Forelimb muscle (tissue), 1 donor: ENCODE measurements at regions not wholly inside any gene's neighbourhood (a gene's known extent, or its start where the extent isn't known, plus 50 kb on each side); places are given as distances from the start of the nearest gene placed in this dataset.

ENCODE experiments used
- DNase-seq: peaks from one replicate; pipeline ENCODE4 v3.0.0-alpha.2; 2013; ENCODE audit warnings: low read depth

DNA sequence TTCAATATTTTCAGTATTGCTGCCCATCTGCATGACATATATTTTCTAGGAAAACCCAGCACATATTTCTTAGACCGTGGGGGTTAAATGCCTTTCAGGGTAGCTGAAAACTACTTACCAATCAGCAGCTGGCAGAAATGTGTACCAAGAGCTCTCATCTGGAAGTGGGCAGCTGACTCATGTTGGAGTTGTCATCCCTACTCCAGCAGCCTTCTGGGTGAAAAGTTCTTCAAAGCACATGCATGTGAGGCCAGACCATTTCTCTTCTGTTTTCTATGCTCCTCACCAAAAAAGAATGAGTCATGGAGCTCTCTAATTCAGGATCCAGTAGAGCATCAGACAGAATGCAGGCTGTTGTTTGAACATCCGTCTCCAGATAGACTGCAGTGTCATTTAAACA is 135.5 kb downstream of the PAX1 start:
- no peak for DNase-seq

DNA sequence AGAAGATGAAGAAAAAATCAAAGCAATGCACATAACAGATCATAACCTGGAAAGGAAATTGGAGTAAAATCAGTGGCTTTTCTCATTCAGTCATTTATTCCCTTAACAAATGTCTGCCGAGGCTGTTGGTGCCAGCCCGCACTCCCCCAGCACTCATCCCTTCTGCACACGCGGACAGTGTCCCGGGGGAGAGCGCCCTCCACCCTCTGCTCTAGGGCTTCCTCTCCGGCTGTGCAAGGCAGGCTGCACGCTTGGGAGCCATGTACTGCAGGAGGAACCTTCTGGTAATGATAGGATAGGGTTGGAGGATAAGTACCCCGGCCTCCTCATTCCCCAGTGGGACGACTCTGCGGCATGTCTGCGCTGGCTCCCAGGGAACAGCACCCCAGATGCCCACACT is 134.5 kb downstream of the PAX1 start:
- no peak for DNase-seq

DNA sequence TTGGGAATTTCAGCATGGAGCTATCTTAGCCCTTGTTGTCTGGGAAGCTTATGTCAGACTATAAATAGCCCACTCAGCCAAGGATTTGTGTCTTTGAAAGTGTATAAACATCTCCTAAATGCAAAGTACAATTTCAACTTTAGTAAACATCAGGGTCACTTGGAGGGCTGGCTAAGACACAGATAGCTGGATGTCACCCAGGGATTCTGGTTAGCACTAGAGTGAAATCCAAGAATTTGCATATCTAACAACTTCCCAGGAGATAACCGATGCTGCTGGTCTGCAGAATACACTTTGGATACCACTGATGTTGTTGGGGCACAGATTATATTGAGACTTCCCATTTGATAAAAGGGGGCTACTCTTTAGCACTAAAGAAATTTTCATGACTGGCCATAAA is 130.9 kb downstream of the PAX1 start:
- no peak for DNase-seq

DNA sequence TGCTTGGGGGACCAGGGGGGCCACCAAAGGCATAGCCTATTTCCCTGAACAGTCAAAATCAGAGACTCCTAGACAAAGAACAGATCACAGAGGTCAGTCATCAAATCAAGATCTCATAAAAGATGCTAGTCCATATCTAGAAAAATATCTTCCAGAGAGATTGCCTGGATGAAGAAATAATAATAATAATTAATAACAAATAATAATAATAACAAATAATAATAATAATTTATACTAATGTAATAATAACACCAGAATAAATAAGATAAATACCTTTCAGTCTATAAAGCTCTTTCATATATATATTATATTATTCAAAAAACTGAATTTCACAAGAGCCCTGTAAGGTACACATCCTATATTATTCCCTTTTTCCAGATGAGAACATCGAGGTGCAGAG is 129.6 kb downstream of the PAX1 start:
- DNase-seq: no peak

DNA sequence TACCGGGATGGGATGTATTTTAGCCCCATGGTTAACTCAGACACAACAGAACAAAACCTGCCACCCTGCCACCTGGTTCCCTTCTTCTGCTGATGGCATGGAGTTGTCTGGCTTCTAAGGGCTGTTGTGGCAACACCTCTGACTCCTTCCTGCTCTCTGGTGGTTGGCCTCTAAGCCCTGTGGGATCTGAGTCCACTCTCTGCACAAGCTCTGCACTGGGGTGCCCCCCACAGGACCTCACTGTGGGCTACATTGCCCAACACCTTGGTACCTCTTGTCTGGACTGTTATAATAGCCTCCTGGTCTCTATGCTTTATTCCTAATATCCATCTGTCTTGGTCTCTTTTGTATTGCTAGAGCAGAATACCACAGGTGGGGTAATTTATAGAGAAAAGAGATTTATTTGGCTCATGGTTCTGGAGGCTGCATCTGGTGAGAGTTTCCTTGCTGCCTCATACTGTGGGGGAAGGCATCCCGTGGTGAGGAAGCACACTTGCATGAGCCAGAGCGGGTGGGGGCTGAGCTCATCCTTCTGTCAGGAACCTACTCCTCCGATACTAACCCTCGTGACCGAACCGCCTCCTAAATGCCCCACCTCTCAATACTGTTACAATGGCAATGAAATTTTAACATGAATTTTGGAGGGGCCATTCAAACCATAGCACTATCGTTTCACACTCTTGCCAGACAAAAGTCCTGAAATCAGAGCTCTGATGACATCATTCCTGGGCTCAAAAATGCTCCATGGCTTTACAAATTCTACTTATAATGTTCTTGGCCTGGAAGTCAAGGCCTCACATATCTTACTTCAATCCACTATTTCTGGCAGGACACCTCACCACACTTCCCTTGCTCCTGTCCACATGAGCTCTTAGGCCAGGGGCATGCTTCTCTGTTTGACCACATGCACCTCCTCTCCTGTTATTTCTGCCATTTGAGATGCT is 127.2 kb downstream of the PAX1 start:
- peak; percentile 66 for DNase-seq

DNA sequence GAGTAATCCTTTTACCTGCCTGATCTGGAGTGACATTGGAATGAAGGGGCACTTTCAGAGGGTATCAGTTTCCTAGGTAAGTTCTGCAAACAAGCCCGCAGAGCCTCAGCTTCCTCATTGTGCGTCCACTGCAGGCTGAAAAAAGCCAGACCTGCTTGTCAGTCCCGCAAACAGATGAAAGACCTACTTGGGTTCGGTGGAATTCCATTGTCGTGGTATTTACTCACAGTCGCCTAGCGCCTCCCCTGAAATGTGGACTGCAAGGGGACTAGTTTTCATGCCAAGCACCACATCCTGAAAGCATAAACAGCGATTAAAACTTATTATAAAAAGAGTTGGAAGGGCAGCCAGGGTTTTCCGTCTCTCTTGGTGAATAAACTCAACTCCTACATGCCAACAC is 121.5 kb downstream of the PAX1 start:
- no peak for DNase-seq

DNA sequence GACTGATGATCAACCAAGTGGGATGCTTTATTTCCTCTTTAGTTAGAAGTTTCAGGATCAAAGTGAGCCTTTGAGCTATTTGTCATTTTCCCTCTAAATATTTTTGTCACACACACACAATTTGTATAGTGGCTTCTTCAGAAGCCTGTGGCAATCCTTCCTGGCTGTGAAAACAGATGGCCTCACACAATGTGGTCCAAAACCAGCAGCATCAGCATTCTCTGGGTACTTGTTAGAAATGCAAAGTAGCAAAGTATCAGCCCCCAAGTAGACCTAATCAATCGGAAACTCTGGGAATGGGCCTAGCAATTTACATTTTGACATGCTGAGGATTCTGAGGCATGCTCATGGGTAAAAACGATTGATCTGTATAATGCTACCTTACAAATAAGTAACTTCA is 115.9 kb downstream of the PAX1 start:
- no peak for DNase-seq

DNA sequence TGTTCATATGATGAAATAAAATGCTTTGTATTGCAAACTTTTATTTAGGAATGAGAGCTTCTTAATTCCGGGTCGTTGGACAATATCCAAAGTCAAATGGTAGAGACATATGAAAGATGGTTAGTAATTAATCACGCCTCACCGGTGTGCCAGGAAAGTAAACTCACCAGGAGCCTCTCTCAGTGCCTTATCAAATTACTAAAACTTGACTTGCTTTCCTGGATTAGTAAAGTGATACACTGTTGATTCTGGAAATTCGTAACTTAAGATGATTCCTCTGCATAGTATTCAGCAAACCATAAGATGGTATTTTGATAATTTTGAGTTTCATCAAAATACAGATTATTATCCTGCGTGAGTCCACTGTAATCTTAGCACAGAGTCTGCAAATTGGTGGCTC is 115.2 kb downstream of the PAX1 start:
- no peak for DNase-seq

DNA sequence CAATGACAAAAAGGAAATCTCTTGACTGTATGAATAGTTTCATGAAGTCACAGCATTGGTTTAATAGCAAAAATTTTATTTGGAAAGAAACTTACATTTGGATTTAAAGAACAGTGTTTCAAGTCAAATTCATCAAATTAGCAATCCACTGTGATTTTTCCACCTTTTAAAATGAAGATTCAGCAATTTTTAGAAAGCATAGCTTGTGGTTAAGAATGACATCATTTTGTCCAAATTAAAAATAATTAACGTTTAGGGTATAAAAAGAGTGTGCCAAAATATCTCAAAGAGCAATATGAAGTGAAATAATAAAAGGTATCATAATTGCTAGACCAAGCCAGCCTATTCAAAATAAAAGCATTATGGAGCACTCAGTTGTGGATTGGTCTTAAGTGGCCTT is 114.6 kb downstream of the PAX1 start:
- no peak for DNase-seq

DNA sequence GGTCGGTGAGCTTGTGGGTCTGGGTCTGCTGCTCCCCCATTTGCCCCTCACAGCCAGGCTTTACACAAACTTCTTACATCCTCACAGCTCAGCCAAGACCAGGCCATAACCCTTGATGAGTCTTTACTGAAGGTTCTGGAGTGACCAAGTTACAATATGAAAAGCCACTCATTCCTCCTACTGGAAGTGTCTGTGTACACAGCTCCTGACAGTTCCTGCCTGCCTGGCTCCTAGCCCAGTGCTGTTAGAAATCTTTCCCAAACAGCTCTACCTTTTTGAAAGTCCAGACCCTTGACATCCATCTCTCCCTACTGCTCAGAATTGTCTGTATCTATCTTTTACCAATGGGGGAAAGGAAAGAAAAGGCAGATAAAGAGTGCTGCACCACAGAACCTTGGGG is 106.9 kb downstream of the PAX1 start:
- no peak for DNase-seq

DNA sequence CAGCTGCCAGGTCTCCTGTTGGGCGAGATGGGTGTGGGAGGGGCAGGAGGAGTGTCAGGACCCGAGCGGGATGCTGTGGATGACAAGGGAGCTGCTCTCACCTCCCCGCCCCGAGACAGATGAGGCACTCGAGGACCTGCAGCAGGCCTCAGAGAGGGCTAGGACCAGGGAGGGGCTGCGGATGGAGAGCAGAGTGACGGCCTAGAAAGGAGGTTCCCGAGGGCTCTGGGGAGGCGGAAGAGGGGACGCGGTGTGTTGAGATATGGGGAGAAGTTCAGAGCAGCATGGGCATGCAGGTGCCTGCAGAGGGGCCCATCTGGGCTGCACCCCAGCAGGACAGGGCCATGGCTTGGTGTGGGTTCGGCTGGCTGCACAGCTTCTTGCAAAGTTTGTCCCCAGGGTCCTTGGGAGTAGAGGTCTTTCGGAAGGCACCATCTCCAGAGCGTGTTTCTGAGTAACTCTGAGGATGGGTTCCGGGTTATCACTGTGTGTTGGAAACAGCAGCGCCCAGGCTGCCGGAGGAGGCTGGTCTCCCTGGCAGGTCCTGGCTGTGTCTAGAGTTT is 104.6 kb downstream of the PAX1 start:
- DNase-seq: no peak

DNA sequence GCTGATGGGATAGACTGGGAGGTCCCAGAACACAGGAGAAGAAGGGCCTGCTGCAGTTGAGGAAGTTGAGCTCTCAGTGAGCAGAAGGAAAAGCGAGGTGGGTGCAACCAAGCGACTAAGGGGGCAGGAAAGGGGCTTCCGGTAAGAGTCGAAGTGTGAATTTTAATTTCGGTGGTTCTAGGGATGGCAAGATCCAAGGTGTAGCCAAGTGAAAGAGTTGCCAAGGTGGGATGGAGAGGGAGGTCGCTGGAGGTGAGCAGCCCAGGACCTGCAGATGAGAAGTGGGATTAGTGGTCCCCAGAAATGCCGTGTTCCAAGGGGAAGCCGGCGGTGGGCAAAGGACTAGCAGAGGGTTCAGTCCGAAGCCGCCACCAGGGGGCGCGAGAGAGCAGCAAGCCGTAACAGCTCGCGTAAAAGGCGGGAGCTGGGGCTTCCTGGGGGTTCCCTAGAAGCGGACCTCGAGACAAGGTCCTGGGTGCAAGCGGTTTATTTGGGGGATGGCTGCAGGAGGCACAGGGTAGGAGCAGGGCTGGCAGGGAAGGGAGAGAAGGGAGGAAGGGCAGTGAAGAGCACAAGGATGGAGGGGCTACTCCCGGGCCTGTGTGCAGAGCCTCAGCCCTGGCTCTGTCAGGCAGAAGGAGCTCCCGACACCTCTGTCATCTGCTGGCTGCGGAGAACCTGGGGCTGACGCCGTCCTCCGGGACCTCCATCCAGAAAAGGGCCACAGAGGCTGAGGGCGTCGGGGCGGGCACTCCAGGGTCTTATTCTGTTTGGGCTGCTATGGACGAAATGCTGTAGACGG is 103.6 kb downstream of the PAX1 start:
- DNase-seq: no peak

DNA sequence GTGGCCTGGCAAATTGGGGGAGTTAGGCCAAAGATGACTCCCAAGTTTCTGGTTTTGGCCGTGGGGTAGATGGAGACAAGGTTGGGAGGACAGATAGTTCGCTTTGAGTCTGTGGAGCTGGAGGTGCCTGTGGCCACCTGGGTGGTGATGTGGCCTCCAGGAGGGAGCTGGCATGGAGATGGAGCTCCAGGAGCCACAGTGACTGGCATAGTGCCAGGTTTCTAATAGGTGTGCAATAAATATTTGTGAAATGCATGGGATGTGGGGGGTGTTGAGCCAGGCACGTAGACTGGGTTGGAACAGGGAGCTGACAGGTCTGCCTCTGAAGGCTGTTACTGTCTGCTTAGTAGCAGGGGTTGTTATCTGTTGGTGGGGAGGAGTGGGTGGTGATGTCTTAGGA is 102.7 kb downstream of the PAX1 start:
- DNase-seq: no peak

DNA sequence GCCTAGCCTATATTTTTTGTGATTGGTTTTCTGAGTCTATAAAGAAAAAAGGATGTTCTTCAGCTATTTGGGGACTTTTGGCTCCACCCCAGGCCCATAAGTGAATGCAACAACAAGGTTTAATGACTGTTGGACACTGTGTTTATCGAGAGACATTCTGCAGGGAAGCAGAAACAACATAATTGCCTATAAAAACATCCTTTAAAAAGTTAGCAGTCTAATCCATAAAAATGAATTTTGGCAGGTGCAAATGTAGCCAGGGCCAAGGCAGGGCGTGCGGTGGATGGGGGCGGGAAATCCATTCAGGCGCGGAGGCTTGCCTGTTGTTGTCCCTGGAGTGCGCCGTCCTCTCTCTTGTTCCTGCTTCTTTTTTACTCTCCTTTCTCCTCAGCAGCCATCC is 99.3 kb downstream of the PAX1 start:
- DNase-seq: peak; percentile 48

DNA sequence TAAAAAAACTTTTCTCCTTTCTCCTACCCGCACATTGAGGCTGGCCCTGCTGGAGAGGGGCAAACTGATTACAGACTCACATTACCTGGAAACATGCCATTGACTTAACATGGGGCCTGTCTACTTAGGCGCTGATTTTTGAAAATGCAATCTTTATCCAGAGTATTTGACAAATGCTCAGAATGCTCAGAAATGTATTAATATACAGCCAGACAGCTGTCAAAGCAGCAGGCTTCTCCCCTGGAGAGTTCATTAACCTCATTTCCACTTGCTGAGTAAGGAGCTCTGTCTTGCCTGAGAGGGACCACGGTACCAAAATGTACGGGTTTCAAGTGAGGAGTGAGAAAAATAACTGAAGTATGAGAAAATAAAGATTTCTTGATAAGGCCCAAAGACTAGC is 95.7 kb downstream of the PAX1 start:
- DNase-seq: no peak

DNA sequence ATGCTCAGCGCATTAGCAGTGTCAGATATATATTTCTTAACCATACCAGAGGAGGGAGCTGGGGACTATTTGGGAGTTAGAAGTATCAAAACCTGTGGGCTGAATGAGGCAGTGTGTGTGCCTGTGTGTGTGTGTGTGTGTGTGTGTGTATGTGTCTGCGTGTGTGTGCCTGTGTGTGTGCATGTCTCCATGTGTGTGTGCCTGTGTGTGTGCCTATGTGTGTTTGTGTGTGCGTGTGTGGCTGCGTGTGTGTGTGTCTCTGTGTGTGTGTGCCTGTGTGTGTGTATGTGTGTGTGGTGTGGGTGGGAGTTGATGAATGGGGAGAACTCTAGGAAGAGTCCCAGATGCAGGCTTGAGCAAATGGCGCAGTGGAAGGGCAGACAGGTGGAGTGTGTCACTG is 92.9 kb downstream of the PAX1 start:
- no peak for DNase-seq

DNA sequence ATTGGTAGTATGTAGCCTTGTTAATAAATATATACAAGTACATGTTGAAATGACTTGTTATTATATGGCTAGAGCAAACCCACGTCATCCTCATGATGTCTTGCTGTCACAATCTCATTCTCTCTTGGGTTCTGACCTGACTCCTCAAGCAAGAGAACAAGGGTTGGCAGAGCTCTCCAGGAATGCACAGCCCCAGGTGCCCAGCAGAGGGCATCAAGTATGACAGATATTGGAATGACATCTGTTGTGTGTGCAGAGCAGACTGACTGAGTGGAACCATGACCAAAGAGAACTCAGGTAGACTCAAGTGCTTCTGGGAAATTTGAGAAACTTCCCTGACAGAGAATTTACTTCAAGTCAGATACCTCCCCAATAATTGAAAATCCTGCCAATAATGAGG is 90.6 kb downstream of the PAX1 start:
- no peak for DNase-seq

DNA sequence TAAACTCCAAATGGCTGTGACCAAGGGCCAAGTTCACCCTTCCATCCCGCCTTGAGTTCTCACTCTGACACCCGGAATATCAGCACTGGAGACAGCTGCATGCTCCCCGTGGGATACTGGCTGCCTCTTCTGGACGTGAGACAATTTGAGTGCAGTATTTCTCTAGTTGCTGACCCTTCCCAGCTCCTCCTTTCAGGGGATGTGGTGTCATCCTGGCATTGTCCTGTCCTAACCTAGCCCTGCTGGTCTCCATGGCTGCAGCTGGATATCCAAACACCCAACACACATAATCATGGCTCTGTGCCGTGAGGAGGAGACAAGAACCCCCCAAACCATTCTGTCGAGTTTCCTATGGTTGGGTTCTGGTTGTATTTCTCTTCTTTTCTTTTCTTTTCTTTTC is 82.6 kb downstream of the PAX1 start:
- no peak for DNase-seq

DNA sequence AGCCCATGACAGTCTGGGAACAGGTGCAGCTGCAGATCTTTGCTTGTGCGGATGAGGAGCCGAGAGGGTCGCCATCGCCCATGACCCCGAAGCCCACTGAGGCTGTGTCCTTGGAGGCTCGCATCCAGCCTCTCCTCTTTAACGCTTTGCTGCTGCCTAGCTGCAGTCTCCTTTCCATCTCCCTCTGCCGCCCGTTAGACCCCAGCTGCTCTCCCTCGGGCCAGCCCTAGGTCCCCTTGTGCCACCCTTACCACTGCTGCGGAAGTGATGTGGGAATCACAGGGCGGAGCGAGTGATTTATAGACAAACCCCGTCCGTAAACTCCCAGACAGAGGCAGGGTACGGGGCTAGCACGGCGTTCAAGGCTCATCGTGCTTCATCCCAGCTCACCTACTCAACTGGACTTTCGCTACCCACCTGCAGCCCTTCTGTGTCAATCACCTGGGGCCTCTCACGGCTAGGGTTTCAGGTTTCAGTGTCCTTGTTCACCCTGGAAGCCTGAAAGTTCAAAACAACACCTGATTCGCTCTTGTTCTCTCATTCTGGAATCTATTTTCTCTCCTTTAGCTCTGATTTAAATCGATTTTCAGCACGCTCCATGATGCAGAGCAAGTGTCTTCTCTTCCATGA is 76.1 kb downstream of the PAX1 start:
- no peak for DNase-seq

DNA sequence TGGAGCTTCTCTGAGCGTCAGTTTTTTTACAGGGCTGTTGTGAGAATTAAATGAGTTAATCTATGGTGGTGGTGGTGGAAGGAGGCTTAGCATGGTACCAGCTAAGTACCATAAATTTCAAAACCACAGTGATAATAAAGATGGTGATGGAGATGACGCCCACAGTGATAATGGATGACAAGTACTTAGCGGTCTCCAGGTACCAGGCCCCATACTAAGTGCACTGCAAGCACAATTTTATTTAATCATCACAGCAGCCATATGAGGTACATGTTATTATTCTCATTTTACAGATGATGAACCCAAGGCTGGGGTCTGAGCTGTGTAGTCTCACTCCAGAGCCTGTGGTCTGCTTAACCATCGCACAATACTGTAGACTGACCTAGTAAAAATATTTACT is 75.1 kb downstream of the PAX1 start:
- no peak for DNase-seq
